ENCODE measurements at regions not wholly inside any gene's neighbourhood (a gene's known extent, or its start where the extent isn't known, plus 50 kb on each side); places are given as distances from the start of the nearest gene placed in this dataset.
"Not testable (repeated sequence)": the region's sequence is repeated elsewhere in the genome, so short reads cannot be mapped to it uniquely, and the experiment has no call there.

DNA sequence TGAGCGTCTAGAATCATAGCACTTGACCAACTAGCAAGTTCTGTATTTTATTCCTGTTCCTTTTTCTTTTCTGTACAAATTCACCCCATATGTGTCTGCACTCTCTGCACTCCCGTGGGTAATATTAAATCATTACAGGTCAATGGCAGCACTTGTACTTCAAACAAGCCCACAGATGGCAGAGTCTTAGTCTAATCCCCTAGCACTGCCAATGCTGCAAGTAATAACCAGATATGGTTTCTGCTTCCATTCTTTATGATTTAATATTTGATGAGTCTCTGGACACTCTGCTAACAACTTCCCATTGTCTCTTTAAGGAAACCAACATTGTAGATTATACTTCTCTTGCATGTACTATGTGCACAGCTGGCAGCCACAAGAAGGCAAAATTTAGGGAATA, 343.8 kb upstream of the CHD1 start:
- DNase-seq = no peak

- DNase-seq = no peak
Observed at GRCh38 chr5:99258819-99259218, 330.0 kb upstream of the CHD1 start.

DNA sequence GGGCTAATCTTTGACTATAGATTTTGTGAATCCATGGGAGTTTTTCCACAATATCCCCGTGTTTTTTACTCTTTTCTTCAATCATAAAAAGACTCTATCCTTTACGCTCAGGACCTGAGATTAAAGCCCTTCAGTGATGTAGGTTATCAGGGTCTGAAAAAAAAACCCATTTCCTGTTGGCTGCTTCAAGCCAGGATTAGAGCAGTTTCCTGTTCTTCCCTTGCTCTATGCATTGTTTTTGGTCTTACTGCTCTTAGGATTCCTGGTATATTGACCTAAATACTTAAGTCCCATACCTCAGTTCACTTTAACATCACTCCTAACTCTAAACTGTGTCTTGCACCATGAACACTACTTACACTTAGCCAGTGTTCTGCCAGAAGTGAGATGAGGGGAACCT, 319.3 kb upstream of the CHD1 start:
- no peak for DNase-seq

- no peak for DNase-seq
Observed at GRCh38 chr5:99247346-99247745, 318.5 kb upstream of the CHD1 start.

DNA sequence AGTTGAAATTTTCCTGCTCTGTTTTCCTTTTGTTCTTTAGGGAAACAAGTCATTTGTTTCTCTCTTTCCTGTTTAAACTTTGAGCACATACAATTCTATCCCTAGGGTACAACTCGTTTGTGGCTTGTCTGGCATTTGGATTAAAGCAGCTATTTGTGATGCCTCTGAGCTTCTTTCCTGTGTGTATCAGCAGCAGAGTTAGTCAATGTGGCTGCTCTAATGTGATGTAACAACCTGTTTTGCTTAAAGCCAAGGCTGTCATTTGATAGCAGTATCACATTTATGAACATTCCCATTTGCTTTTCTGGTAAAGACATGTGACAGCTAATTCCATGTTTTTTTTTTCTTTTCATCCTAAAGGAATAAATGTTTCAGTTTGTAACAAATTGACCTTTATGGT, 314.3 kb upstream of the CHD1 start:
- no peak for DNase-seq

DNA sequence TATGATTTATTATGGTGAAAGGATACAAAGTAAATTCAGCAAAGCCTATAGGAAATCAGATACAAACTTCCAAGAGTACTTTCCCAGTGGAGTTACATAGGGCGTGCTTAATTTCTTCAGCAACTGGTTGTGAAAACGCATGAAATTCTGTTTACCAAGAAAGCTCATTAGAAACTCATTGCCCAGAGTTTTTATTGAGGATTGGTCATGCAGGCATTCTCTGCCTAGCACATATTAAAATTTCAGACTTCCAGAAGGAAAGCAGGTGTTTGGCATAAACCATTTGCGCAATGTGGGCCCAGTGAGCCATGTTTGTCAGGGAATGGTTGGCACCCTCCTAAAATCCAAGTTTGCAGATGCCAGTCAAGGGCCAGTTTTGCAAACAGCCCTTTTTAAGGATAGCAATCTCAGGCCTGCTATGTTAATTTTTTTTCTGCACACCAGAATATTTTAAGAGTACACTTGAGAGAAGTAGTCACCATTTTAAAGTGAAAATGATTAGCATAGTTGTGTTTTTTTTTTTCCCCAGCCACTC, 311.1 kb upstream of the CHD1 start:
- DNase-seq = no peak

DNA sequence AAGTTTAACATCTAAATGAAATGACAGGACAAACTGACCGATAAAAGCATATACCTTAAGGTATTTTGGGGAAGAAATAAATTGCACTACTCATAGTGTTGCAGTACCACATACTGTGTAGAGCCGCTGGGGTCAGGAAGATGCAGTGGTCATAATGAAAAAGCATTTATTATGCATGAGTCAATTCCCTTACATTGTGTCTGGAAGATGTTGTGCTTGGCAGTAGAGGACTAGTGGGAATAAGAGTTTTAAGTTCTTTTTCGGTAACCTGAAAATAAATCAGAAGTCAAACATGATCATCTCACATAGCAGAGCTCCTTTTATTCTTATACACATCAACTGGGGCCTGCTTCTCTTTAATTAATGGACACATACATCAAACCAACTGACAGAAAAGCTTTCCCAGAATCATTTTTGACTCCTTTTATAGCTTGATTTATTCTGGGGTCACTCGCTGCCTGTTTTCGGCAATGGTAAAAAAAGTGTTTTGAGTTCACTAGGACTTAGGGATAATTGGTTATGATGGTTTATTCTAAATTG, 262.5 kb upstream of the CHD1 start:
- no peak for DNase-seq

DNA sequence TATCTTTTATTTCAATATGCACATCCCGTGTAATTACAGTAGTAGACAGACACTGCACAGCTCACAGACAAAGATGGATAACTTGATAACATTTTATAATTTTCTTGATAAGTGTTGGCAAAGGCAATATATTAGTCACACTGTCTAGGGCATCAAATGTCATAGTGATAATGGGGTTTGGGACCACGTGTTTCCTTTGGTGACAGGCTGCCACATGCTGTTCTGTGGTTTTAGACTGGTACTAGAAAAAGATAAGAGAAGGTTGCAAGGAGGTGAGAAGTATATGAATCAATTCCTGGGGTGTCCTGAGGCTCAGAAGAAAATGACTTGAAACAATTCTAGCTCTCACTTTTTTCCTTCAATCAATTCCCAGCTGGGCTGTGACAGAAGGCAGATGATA, 258.8 kb upstream of the CHD1 start:
- DNase-seq = peak; percentile 0

DNA sequence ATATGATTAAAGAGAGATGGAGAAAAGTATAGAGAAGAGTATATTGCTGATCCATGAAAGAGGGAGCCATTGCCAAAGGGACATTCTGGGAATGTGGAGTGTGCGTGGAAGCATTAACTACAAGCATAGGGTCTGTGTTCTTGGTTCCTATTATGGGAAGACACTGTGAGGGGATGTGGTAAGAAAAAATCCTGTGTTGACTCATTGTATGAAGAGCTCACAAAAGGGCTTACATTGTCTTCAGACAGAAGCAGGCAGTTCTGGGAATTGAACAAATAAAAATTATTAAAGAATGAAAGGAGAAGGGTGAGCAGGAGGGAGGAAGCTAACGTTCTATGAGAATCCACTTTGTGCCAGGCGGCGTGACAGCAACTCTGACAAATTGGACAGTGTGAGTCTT, 250.4 kb upstream of the CHD1 start:
- no peak for DNase-seq

DNA sequence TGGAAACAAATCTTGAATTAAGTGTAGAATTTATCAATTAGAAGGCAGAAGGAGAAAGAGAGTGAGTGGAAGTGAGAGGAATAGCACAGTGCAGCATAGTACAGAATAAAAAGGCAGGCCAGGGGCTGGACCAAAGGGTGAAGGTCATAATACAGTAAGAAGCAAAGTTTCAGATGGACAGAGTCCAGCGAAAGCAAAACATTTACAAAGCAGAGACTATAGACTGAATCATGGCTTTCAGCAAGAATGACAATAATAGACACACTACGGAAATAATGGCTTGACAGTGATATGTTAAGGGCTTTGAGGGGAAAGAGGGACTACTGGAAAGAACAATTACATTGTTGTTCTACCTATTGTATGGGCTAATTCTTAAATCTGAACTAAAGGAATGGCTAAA, 249.0 kb upstream of the CHD1 start:
- no peak for DNase-seq

GRCh38 chr5:99176186-99176585, 247.4 kb upstream of the CHD1 start:
- DNase-seq = no peak

DNA sequence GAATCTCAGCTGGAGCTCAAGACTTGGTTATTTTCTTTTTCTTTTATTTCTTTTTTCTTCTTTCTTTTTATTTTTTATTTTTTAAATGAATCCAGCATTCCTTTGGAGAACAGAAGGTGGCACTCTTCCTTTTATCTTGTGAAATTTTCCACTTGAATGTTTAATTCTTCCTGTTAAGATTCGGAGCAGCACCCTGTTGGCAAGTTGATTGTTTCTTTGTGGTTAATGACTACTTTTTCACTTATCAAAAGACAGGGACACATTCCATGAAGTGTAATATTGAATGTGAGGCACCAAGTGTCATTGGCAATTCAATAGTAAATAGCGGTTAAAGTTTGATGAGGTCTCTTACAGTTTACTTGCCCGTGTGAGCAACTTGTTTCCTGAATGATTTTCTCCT, 240.5 kb upstream of the CHD1 start:
- DNase-seq = no peak

DNA sequence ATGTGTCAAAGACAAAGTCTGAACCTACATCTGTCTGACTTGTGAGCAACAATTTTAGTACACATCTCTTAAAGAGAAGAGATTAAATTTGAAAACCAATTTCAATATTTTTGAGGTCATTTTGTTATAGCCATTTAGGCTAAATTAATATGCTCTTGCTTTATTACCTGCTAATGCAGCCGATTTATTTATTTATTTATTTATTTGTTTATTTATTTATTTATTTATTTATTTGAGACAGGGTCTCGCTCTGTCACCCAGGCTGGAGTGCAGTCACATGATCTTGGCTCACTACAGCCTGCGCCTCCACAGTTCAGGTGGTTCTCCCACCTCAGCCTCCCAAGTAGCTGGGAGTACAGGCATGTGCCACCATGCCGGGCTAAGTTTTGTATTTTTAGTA, 232.7 kb upstream of the CHD1 start:
- not testable (repeated sequence) for DNase-seq

DNA sequence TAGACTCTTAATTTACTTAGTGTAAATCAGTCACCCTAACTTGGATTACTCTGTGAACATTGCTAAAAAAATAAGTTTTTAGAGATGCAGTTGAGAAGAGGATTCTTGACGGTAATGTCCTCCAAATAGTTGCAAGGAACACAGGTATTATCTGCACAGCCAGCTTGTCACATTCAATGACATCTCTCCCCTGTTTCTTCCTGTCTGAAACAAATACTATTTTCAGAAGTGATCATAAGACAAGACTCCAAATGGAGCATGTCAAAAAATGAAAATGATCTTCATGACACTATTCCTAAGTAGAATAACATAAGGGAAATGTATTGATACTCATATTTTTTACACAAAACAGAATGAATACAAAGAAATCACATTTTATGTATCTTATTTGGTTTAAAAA, 227.9 kb upstream of the CHD1 start:
- DNase-seq = no peak

- not testable (repeated sequence) for DNase-seq
Observed at GRCh38 chr5:99143283-99143795, 214.5 kb upstream of the CHD1 start.

DNA sequence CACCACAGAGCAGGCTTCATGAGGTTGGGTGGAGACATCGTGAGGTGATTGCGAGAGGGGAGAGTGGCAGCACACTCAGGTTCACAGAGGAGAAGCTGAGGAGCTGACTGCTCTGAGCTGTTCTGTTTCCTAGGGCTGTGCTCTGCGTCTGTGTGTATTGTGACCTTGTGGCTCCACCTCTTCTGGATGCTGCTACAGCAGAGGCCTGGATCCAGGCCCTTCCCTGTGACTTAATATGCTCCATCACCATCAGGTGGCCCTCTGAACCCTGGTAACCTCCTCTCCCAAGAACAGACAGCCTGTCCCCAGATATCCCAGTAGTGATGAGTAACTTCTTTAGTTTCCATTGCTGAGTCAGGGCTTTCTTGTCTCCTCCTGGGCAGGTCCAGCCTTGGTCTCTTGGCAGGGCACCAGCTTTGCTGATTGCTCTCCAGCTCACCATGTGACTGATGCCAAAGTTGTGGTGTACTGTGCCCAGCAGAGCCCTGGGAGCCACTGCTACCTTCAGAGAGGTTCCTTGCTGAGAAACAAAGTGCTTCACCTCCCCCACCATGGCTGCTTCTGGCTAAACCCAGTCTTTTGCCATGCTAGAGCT, 212.8 kb upstream of the CHD1 start:
- no peak for DNase-seq

GRCh38 chr5:99138911-99139310, 210.1 kb upstream of the CHD1 start:
- DNase-seq = no peak

DNA sequence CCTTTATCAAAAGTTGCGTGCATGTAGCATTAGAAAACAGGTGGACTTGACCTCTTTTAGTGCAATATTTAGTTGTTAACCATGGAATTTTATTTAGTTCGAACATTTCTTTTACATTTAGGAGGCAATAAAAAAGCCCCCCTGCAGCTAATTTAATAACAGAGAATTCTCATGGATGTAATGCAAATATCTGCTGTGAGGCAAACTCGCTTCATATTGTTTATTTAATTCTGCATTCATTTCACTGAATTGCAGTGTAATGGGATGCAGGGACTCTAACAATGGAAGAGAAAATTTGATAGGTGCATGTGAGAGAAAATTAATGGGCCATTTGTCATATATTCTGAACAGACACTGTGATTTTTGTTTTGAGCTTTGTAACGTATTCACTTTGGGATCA, 205.1 kb upstream of the CHD1 start:
- peak; percentile 36 for DNase-seq

- no peak for DNase-seq
Observed at GRCh38 chr5:99129768-99130501, 201.1 kb upstream of the CHD1 start.

GRCh38 chr5:99122976-99123375, 194.2 kb upstream of the CHD1 start:
- no peak for DNase-seq

GRCh38 chr5:99119326-99119725, 190.5 kb upstream of the CHD1 start:
- no peak for DNase-seq

DNA sequence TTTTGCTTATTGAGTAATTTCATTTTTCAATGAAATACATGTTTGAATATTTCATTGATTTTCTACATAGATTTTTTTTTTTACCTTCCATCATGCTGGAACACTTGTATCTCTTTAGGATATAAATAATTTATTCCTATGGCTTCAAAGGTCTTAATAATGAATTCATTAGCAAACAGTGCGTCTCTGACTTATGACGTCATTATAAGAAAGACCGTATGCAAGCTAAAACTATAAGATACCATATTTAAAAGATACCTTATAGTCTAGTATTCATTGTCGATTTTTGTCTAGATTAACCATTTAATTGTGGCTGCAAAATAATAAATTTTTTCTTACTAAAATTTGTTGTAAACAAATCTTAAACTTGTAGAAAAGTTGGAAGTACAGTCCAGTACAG, 187.7 kb upstream of the CHD1 start:
- no peak for DNase-seq

DNA sequence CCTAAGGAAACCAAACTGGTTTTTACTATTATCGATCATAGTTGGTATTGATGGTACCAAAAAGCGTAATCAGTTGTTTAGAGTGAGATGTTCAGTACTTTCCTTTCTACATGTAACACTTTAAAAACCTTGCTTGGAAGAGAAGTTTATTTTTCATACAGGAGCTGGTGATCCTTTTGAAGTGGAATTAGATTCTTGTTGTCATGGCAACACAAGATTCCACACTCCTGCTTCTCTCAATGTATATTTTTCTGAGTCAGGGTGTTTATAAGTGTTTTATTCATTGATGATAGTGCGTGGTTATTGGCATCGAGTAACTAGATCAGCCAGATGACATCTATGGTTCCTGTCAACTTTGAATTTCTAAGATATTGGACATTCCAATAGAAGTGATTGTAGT, 181.1 kb upstream of the CHD1 start:
- no peak for DNase-seq

DNA sequence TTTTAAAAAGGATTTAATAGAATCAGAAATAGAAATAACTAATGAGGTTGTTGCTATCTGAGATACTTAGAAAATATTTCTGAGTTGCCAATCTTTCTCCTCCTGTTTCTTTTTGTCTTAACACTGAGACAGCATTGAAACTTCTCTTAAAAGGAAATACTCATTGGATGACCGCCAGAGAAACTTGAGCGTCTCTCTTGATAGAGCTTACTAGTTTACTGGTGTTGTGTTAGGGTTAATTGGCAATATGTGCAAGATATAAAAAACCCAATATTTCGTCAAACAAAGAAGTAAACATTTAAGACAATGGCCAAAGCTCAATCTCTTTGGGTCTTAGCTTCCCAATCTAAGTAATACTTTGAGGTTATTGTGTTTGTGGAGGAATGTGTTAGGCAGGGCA, 176.4 kb upstream of the CHD1 start:
- no peak for DNase-seq

Measured in NCI-H146 (cell line).